GM21717 (cell line): ENCODE measurements at regions not wholly inside any gene's neighbourhood (a gene's known extent, or its start where the extent isn't known, plus 50 kb on each side); places are given as distances from the start of the nearest gene placed in this dataset.
"Not testable (repeated sequence)": the region's sequence is repeated elsewhere in the genome, so short reads cannot be mapped to it uniquely, and the experiment has no call there.

ENCODE experiments used
- ATAC-seq: cut with Tn5 transposase; IDR thresholded peaks from one replicate; pipeline ENCODE4 v1.9.1; 2021; ENCODE audit warnings: mild to moderate bottlenecking, moderate library complexity; ENCODE audit not compliant: unreplicated experiment

DNA sequence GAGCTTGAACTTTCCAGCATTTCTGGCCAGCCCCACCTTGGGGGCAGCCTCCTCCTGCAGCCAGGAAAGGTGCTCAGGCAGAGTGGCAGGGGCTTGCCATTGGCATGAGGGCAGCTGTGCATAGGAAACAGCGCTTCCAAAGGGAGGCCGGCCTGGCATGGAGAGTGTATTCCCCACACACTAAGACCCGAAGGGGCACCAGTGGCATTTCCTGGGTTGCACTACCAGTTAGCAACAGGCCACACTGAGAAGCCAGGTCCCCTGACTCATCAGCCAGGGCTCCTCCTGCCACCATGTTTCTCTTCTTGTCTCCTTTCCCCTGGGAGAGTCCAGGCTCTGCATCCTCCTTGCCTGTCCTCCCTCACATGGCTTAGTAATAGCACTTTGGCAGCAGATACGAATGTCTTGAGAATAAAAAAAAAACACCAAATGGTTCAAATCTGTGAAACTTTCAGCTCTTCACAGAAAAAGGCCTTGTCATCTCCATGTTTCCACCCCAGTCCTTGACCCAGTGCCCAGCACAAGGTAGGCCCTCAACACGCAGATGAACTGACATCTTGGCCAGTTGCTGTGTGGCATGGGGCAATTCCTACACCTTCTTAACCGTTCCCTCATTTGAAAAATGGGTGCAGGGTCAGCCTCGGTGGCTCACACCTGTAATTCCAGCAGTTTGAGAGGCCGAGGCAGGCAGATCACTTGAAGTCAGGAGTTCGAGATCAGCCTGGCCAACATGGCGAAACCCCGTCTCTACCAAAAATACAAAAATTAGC is 180.4 kb downstream of the SMAD6 start:
- ATAC-seq = no peak

GRCh38 chr15:66883284-66883911 is 181.4 kb downstream of the SMAD6 start:
- no peak for ATAC-seq

- no peak for ATAC-seq
These were observed 181.2 kb upstream of the SMAD3 start for GRCh38 chr15:66884115-66884622.

- ATAC-seq = no peak
These were observed 180.7 kb upstream of the SMAD3 start for GRCh38 chr15:66884661-66885237.

- no peak for ATAC-seq
These were observed 180.0 kb upstream of the SMAD3 start for GRCh38 chr15:66885281-66885915.

- no peak for ATAC-seq
These were observed 179.1 kb upstream of the SMAD3 start for GRCh38 chr15:66886241-66886675.

GRCh38 chr15:66886686-66887273 is 178.6 kb upstream of the SMAD3 start:
- no peak for ATAC-seq

DNA sequence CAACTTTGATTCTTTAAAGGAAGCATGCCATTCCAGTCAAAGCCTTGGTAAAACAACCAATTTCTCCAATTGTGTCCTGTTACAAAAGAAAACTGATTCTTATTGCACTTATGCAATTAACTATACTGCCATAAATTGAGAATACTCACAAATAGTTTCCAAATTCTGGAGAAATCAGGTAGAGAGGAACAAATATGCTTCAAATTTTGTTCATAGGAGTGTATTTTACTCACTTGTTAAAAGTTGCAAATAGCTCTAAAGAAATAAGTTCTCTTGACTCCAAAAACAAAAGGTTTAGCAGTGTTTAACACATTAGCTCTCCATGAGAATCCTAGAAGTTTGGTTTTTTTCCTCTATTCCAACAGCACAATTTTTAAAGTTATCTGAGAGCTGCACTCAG is 176.1 kb upstream of the SMAD3 start:
- ATAC-seq = not testable (repeated sequence)

- ATAC-seq = no peak
These were observed 173.6 kb upstream of the SMAD3 start for GRCh38 chr15:66891776-66892175.

GRCh38 chr15:66893294-66893693 is 172.1 kb upstream of the SMAD3 start:
- no peak for ATAC-seq

DNA sequence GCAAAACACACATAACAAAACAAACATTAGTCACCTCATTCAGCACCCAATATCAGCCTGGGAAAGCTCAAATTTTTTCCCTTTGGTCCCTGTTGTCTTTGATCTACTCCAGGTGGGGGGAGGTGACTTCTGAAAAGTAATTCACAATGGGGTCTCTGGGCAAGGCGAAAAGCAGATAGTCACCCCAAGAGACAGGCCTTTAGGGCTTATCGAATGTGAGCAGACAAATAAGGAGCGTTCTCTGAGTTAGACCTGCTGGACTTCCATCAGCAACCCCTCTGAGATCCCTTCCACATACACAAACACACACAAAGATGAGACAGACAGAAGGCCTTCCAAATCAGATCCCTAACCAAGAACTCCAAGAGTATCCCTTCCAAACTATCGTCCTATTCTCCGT is 171.0 kb upstream of the SMAD3 start:
- no peak for ATAC-seq

DNA sequence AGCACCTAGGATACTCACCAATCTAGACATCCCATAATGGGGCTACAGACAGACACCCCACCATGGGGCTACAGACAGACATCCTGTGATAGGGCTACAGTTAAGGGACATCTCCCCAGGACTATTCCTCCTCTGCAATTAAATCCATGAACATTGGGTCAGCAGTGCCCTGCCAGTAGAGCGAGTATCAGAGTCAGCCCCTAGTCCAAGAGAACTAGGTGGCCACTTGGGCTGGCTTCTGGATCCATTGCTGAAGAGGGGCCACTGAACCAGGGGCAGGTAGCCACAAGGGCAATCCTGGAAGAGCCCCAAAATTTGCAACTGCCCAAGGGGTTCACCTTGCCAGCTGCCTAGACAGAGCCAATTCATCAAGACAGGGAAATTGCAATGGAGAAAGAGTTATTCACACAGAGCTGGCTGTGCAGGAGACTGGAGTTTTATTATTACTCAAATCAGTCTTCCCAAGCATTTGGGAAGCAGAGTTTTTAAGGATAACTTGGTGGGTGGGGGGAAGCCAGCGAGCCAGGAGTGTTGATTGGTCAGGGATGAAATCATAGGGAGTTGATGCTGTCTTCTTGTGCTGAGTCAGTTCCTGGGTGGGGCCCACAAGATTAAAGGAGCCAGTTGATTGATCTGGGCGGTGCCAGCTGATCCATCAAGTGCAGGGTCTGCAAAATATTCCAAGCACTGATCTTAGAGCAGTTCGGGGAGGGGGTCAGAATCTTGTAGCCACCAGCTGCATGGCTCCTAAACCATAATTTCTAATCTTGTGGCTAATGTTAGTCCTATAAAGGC is 170.2 kb upstream of the SMAD3 start:
- no peak for ATAC-seq

- no peak for ATAC-seq
These were observed 169.5 kb upstream of the SMAD3 start for GRCh38 chr15:66895794-66896453.

- ATAC-seq = no peak
These were observed 168.8 kb upstream of the SMAD3 start for GRCh38 chr15:66896611-66897010.

- ATAC-seq = no peak
These were observed 168.0 kb upstream of the SMAD3 start for GRCh38 chr15:66897416-66897815.

DNA sequence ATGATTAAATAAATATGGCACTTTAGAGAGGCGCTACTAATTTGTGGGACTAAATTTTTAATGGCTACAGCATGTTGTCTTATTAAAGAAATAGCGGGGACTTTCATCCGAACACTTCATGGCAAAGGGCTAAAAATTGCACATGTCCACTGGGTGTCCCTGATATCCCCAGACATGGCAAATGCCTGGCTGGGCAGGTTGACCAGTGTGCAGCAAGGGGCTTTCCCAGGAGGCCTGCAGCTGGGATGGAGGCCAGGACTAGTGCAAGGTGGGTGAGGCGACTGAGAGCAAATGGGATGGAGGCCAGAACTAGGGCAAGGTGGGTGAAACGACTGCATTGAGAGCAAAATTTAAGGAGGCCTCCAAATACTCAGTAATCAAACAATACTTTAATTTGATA is 167.4 kb upstream of the SMAD3 start:
- ATAC-seq = no peak

DNA sequence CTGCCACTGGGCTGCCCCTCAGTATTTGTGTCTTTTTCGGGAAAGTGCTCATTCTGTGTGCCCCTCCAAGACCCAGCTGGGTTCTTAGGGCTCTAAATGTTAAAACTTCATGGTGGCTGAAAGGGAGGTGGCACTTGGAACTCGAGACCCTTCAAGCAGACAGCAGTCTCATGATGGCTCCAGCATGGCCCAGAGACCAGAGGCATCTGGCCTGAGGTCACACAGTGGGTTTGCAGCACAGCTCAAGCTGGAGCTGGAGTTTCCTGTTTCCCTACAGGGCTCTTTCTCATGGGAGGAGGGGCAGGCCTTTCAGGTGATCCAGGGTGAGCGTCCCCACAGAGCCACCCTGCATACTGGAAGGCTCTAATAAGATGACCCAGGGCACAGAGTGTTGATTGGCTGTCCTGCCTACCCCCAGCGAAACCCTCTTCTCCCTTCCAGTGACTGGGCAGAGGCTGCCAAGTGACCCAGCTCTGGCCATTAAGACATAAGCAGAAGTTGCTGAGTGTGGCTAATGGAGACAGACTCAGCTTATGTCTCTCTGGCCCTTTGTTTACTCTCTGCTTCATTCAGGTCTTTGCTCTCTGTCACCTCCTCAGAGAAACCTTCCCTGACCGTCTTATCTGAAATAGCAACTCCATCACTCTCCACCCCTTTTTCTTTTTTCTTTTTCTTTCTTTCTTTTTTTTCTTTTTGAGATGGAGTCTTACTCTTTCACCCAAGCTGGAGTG is 166.6 kb upstream of the SMAD3 start:
- no peak for ATAC-seq

DNA sequence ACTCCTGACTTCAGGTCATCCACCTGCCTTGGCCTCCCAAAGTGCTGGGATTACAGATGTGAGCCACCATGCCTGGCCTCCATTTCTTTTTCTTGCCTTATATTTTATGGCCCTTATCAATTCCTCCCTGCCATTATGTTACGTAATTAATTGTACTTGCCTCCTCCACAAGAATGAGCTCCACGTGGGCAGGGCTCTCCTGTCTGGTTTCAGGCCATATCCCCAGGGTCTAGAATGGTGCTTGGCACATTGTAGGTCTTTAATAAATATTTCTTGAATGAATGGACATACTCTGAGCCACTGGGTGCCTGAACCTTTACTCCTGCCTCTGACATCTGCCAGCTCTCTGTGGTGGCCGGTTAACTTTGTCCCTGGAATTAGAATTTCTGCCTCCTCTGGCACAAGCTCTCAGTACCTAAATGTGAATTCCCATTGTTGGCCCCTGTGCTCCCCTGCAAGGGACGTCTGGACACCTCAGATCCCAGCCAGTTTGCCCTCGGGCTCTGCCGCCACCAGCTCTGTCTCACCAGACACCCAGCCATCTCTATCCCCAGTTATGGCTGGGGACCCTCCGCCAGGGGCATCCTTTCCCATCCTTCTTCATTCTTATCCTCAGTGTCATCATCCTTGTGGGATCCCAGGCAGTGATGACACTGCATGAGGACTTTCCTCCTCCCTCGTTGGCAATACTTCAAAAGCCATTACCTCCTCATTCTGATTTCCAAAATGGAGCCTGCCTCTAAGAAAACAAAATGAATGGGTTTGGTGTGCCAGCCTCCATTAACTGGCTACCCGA is 165.6 kb upstream of the SMAD3 start:
- ATAC-seq = no peak
